OCI-LY3 (cell line): ENCODE measurements at regions not wholly inside any gene's neighbourhood (a gene's known extent, or its start where the extent isn't known, plus 50 kb on each side); places are given as distances from the start of the nearest gene placed in this dataset.

Experiments used
- H2AFZ ChIP-seq: fragments of 200-600, 300-600 bp; shearing (Covaris generic); 2 replicates; pipeline ENCODE4 v1.6.0; 2014; ENCODE audit warnings: antibody characterized with exemption, low read depth, low read length
- H3K27ac ChIP-seq: fragments of 200-600, 300-600 bp; sonication (generic); 2 replicates; pipeline ENCODE4 v1.5.1; 2014; ENCODE audit warnings: mild to moderate bottlenecking, low read length, moderate library complexity, mixed read lengths
- H3K27me3 ChIP-seq: fragments of 200-600, 300-600 bp; sonication (generic); 2 replicates; pipeline ENCODE4 v1.6.1; 2014; ENCODE audit warnings: low read depth, low read length, mixed read lengths
- H3K36me3 ChIP-seq: fragments of 200-600, 300-600 bp; sonication (generic); replicated peaks from 2 replicates; pipeline ENCODE3; 2014; ENCODE audit warnings: low read depth, low read length, mixed read lengths
- H3K4me1 ChIP-seq: fragments of 300-600, 200-600 bp; sonication (generic); 2 replicates; pipeline ENCODE4 v1.6.1; 2014; ENCODE audit warnings: low read length, mixed read lengths
- H3K4me2 ChIP-seq: fragments of 200-600, 300-600 bp; sonication (generic); 2 replicates; pipeline ENCODE4 v1.6.1; 2014; ENCODE audit warnings: low read length, mixed read lengths
- H3K4me3 ChIP-seq: fragments of 300-600, 200-600 bp; sonication (generic); 2 replicates; pipeline ENCODE4 v1.5.1; 2014; ENCODE audit warnings: antibody characterized with exemption, mild to moderate bottlenecking, low read length, moderate library complexity
- H3K79me2 ChIP-seq: fragments of 300-600, 200-600 bp; shearing (Covaris generic); 2 replicates; pipeline ENCODE4 v1.6.1; 2014; ENCODE audit warnings: mild to moderate bottlenecking, low read length, mixed read lengths
- H3K9ac ChIP-seq: fragments of 300-600, 200-600 bp; shearing (Covaris generic); 2 replicates; pipeline ENCODE4 v1.6.0; 2014; ENCODE audit warnings: mild to moderate bottlenecking, low read length, moderate library complexity
- H3K9me3 ChIP-seq: fragments of 200-600, 300-600 bp; shearing (Covaris generic); 2 replicates; pipeline ENCODE4 v1.6.1; 2014; ENCODE audit warnings: low read length, mixed read lengths; ENCODE audit not compliant: insufficient read depth
- H4K20me1 ChIP-seq: fragments of 200-600, 300-600 bp; sonication (generic); 2 replicates; pipeline ENCODE4 v1.6.1; 2016; ENCODE audit warnings: low read length, mixed read lengths; ENCODE audit not compliant: insufficient read depth
- EZH2phosphoT487 ChIP-seq: fragments of 200-600 bp; shearing (Covaris generic); IDR thresholded peaks from 2 replicates; pipeline ENCODE4 v1.6.1; 2018; ENCODE audit warnings: antibody characterized with exemption, mixed run types, low read depth
- TF ChIP-seq, protein P1 (sequence below): fragments of 200-600, 300-600 bp; sonication (generic); IDR thresholded peaks from 2 replicates; pipeline ENCODE4 v1.5.1; 2014; ENCODE audit warnings: antibody characterized with exemption, low read length, low read depth

DNA sequence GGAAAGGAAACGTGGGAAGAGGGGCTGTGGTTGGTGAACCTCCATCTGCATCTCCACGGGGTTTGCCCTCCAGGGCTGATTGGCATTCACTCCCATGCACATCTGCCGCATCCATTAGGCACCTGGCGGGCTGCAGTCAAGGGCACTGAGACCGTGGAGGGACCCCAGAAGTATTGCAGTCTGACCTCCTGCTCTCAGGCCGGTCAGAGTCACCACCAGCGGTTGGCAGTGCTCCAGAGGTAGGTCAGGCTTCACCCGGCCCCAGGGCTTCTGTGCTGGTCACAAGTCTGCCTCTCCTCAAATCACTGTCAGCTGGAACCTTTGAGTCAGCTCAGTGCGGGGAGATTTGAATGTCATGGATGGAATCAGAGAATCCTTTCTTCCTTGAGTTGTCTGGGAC is 132.3 kb downstream of the PAPOLA start:
- no peak overlapping the region for H3K4me2 ChIP-seq
- H3K27me3 ChIP-seq, result no peaks in the 10 kb centered on the region
- no peaks in the 10 kb centered on the region for H3K4me1 ChIP-seq
- H2AFZ ChIP-seq, result no peak overlapping the region
- H3K9me3 ChIP-seq, result no peaks in the 10 kb centered on the region
- no peaks in the 10 kb centered on the region for H4K20me1 ChIP-seq
- no peak for TF ChIP-seq EZH2phosphoT487
- TF ChIP-seq, protein P1, sequence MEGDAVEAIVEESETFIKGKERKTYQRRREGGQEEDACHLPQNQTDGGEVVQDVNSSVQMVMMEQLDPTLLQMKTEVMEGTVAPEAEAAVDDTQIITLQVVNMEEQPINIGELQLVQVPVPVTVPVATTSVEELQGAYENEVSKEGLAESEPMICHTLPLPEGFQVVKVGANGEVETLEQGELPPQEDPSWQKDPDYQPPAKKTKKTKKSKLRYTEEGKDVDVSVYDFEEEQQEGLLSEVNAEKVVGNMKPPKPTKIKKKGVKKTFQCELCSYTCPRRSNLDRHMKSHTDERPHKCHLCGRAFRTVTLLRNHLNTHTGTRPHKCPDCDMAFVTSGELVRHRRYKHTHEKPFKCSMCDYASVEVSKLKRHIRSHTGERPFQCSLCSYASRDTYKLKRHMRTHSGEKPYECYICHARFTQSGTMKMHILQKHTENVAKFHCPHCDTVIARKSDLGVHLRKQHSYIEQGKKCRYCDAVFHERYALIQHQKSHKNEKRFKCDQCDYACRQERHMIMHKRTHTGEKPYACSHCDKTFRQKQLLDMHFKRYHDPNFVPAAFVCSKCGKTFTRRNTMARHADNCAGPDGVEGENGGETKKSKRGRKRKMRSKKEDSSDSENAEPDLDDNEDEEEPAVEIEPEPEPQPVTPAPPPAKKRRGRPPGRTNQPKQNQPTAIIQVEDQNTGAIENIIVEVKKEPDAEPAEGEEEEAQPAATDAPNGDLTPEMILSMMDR, result no peak
- H3K27ac ChIP-seq, result no peak overlapping the region
- H3K9ac ChIP-seq, result no peak overlapping the region
- H3K36me3 ChIP-seq, result no peaks in the 10 kb centered on the region
- H3K4me3 ChIP-seq, result no peak overlapping the region
- H3K79me2 ChIP-seq, result no peaks in the 10 kb centered on the region

DNA sequence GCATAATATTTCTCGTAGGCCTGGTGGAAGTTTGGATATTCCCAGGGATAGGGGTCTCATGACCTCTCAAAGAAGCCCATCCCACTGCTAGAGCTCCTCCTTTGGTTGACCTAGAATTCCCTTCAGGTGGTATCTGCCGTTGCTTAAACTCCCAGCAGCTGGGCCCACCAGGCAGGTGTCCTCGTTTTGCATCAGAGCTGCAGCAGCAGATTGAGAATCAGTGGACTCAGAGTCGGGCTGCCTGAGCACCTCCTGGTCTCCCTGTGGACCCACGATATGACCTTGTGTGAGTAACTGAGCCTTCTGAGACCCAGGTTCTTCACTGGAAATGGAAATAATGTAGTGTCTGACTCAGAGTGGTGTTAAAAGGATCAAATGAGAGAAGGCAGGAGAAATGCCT is 132.7 kb downstream of the PAPOLA start:
- H3K4me2 ChIP-seq, result no peak overlapping the region
- no peak overlapping the region for H3K4me3 ChIP-seq

DNA sequence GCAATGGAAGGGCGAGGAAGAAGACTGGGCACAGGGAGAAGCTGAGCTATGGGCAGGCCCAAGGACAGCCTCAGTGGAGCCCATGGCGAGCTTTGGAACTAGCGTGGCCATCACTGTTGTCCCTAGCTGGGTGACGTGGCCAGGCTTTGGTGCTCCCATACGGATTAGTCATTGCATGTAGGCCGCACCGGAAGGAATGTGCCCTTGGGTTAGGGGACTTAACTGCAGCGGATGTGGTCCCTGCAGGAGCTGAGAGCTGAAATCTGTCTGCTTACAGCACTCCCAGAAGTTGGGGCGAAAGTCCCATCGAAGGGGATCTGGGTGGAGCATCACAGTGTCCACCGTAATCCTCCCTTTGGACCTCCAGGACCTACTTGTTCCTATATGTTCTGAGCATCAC is 133.7 kb downstream of the PAPOLA start:
- no peaks in the 10 kb centered on the region for H3K27me3 ChIP-seq
- H3K4me1 ChIP-seq, result no peaks in the 10 kb centered on the region
- no peaks in the 10 kb centered on the region for H3K36me3 ChIP-seq
- no peaks in the 10 kb centered on the region for H3K9me3 ChIP-seq
- TF ChIP-seq EZH2phosphoT487, result no peak
- TF ChIP-seq, protein P1, result no peak
- H3K4me2 ChIP-seq, result no peak overlapping the region
- no peaks in the 10 kb centered on the region for H4K20me1 ChIP-seq
- no peak overlapping the region for H2AFZ ChIP-seq
- H3K27ac ChIP-seq, result no peak overlapping the region
- no peaks in the 10 kb centered on the region for H3K79me2 ChIP-seq
- no peak overlapping the region for H3K9ac ChIP-seq
- no peak overlapping the region for H3K4me3 ChIP-seq

More for the DNA sequence above, 132.7 kb downstream of the PAPOLA start:
- H3K36me3 ChIP-seq, result no peaks in the 10 kb centered on the region
- H3K4me1 ChIP-seq, result no peaks in the 10 kb centered on the region
- H3K79me2 ChIP-seq, result no peaks in the 10 kb centered on the region
- H3K27me3 ChIP-seq, result no peaks in the 10 kb centered on the region
- no peak overlapping the region for H3K27ac ChIP-seq
- no peak for TF ChIP-seq EZH2phosphoT487
- TF ChIP-seq, protein P1, result no peak
- H4K20me1 ChIP-seq, result no peaks in the 10 kb centered on the region
- no peak overlapping the region for H3K9ac ChIP-seq
- H3K9me3 ChIP-seq, result no peaks in the 10 kb centered on the region
- no peak overlapping the region for H2AFZ ChIP-seq

DNA sequence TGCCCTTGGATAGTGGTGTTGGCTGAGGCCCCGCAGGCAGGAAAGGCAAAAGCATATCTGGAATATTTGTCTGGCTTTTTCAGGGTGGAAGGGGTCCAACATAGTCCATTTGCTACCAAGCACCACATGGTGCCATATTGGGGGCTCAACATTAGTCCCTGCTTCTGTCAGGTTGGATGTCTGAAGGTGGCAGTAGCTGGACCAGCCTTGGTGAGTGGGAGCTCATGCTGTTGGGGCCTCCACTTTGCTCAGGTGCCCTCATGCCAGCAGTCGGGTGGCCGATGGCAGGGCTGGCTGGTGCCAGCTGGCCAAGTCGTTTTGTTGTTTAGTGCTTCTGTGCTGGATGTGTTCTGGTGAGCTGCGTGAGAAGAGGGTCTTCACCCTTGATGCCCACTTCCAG is 135.3 kb downstream of the PAPOLA start:
- no peak overlapping the region for H3K27ac ChIP-seq
- peaks cover 6% of the 10 kb centered on the region for H3K4me1 ChIP-seq
- no peaks in the 10 kb centered on the region for H4K20me1 ChIP-seq
- H3K36me3 ChIP-seq, result no peaks in the 10 kb centered on the region
- no peaks in the 10 kb centered on the region for H3K27me3 ChIP-seq
- H3K79me2 ChIP-seq, result no peaks in the 10 kb centered on the region
- TF ChIP-seq, protein P1, result no peak
- no peak for TF ChIP-seq EZH2phosphoT487
- no peak overlapping the region for H3K9ac ChIP-seq
- H2AFZ ChIP-seq, result no peak overlapping the region
- no peaks in the 10 kb centered on the region for H3K9me3 ChIP-seq
- H3K4me3 ChIP-seq, result no peak overlapping the region
- H3K4me2 ChIP-seq, result no peak overlapping the region
